K562 (cell line): ENCODE measurements at regions not wholly inside any gene's neighbourhood (a gene's known extent, or its start where the extent isn't known, plus 50 kb on each side); places are given as distances from the start of the nearest gene placed in this dataset.

Experiments
- JUND ChIP-seq, 2 experiments: IDR thresholded peaks; 2 replicates in 1 of 2; 3 replicates in 1 of 2; pipeline ENCODE4 v1.6.1; 2011; ENCODE audit warnings: borderline replicate concordance in 2 of 2, low read depth in 2 of 2, low read length in 2 of 2, improper control_type of control experiment in 1 of 2, missing biosample characterization in 1 of 2, missing genetic modification characterization in 1 of 2, missing genetic modification reagents in 1 of 2
- RAD21 ChIP-seq, 2 experiments: fragments of 250-450 bp in 1 of 2; fragments of 450-650 bp in 1 of 2; sonication (Bioruptor Pico) in 1 of 2; formaldehyde crosslinking in 1 of 2; IDR thresholded peaks in 1 of 2; conservative IDR thresholded peaks in 1 of 2; 2 replicates each; pipeline versions ENCODE4 v1.4.0 to v1.8.0; 2020 to 2022; ENCODE audit warnings: mild to moderate bottlenecking in 2 of 2, moderate library complexity in 1 of 2
- RBM22 ChIP-seq: fragments of 200-400 bp; formaldehyde crosslinking; IDR thresholded peaks from 2 replicates; pipeline ENCODE4 v1.6.1; 2018; ENCODE audit warnings: low read length, low read depth; ENCODE audit not compliant: poor library complexity, severe bottlenecking
- ZZZ3 ChIP-seq: fragments of 450-650 bp; IDR thresholded peaks from 2 replicates; pipeline ENCODE4 v1.6.1; 2016; ENCODE audit warnings: antibody characterized with exemption, mild to moderate bottlenecking, moderate library complexity

DNA sequence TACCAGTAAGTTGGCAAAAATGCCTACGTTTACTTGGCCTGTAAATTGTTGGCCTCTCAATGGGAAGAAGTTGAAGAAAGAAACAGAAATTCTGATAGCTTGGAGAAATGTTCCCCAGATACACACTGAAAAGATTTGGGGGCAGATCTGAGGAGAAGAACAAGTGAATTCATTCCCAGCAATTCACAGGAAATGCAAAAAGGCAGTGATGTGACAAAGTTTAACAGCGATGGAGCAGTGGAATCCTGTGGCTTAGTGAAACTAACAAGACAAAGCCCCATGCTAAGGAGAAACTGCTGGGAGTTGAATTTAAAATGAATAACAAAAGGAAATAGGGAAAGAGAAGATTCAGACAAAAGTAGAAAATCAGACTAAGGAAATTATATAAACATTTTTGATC, 213.2 kb upstream of the EDIL3 start:
- no peak for TF ChIP-seq RAD21 (CRISPR knock-in tag; conservative IDR thresholded peaks at IDR 0.05 in 1 of 2, IDR thresholded peaks at IDR 0.05 in 1 of 2)
- TF ChIP-seq RBM22 = no peak
- no peak for TF ChIP-seq JUND (IDR thresholded peaks at IDR 0.05; ENCODE audit: borderline replicate concordance, low read depth, low read length)
- no peak for TF ChIP-seq JUND (tag; IDR thresholded peaks at IDR 0.05; ENCODE audit: borderline replicate concordance, low read depth, low read length)
- no peak for TF ChIP-seq ZZZ3
